GM18499 (cell line): ENCODE measurements at regions not wholly inside any gene's neighbourhood (a gene's known extent, or its start where the extent isn't known, plus 50 kb on each side); places are given as distances from the start of the nearest gene placed in this dataset.

Source experiments
- ATAC-seq: cut with Tn5 transposase; IDR thresholded peaks from one replicate; pipeline ENCODE4 v1.9.1; 2021; ENCODE audit warnings: moderate number of reproducible peaks; ENCODE audit not compliant: insufficient read depth, unreplicated experiment

GRCh38 chr13:69579351-69579750 lies 528.3 kb upstream of the ATXN8OS start:
- ATAC-seq, result no peak

- no peak for ATAC-seq
Observed at GRCh38 chr13:69571606-69572323, 535.9 kb upstream of the ATXN8OS start.

GRCh38 chr13:69567514-69567913 lies 540.1 kb upstream of the ATXN8OS start:
- ATAC-seq, result no peak

GRCh38 chr13:69566104-69566716 lies 541.4 kb upstream of the ATXN8OS start:
- no peak for ATAC-seq

- no peak for ATAC-seq
Observed at GRCh38 chr13:69565334-69565733, 542.3 kb upstream of the ATXN8OS start.

GRCh38 chr13:69556540-69557196 lies 551.0 kb upstream of the ATXN8OS start:
- ATAC-seq, result no peak

GRCh38 chr13:69553976-69554375 lies 553.6 kb upstream of the ATXN8OS start:
- no peak for ATAC-seq

GRCh38 chr13:69551193-69551592 lies 556.4 kb upstream of the ATXN8OS start:
- ATAC-seq, result no peak

GRCh38 chr13:69547780-69548179 lies 559.8 kb upstream of the ATXN8OS start:
- no peak for ATAC-seq

GRCh38 chr13:69545551-69545950 lies 562.1 kb upstream of the ATXN8OS start:
- ATAC-seq, result no peak

- no peak for ATAC-seq
Observed at GRCh38 chr13:69524459-69525150, 583.0 kb upstream of the ATXN8OS start.

GRCh38 chr13:69496981-69497380 lies 610.6 kb upstream of the ATXN8OS start:
- no peak for ATAC-seq

GRCh38 chr13:69495096-69495495 lies 612.5 kb upstream of the ATXN8OS start:
- no peak for ATAC-seq

GRCh38 chr13:69487576-69487975 lies 620.0 kb upstream of the ATXN8OS start:
- ATAC-seq, result no peak

- ATAC-seq, result no peak
Observed at GRCh38 chr13:69485991-69486592, 621.5 kb upstream of the ATXN8OS start.

GRCh38 chr13:69477451-69477850 lies 630.2 kb upstream of the ATXN8OS start:
- no peak for ATAC-seq

- no peak for ATAC-seq
Observed at GRCh38 chr13:69474011-69474685, 633.5 kb upstream of the ATXN8OS start.

GRCh38 chr13:69468624-69469023 lies 639.0 kb upstream of the ATXN8OS start:
- ATAC-seq, result no peak

- no peak for ATAC-seq
Observed at GRCh38 chr13:69461397-69461796, 646.2 kb upstream of the ATXN8OS start.

- no peak for ATAC-seq
Observed at GRCh38 chr13:69459346-69459745, 648.3 kb upstream of the ATXN8OS start.
